Astrocyte (in vitro differentiated cells and primary cell): ENCODE measurements at regions not wholly inside any gene's neighbourhood (a gene's known extent, or its start where the extent isn't known, plus 50 kb on each side); places are given as distances from the start of the nearest gene placed in this dataset.

Source experiments
- DNase-seq: peaks from one replicate; pipeline ENCODE4 v3.0.0-alpha.2; 2010; ENCODE audit warnings: low read depth
- FAIRE-seq: peaks from 2 replicates; lab custom pipeline; 2011; peaks lifted over from hg19 to GRCh38; lab: Jason Lieb, UNC
- H2AFZ ChIP-seq: 2 replicates; pipeline ENCODE4 v1.6.0; 2012; ENCODE audit warnings: low read depth, low read length, inconsistent platforms
- H3K27ac ChIP-seq: 2 replicates; pipeline ENCODE4 v1.5.1; 2011; ENCODE audit warnings: low read depth, low read length, inconsistent platforms
- H3K27me3 ChIP-seq: 2 replicates; pipeline ENCODE4 v1.6.0; 2011; ENCODE audit warnings: low read length, inconsistent platforms; ENCODE audit not compliant: insufficient read depth
- H3K36me3 ChIP-seq: 2 replicates; pipeline ENCODE4 v1.5.1; 2011; ENCODE audit warnings: low read length, inconsistent platforms; ENCODE audit not compliant: insufficient read depth
- H3K4me1 ChIP-seq: 2 replicates; pipeline ENCODE4 v1.5.1; 2011; ENCODE audit warnings: low read length, inconsistent platforms; ENCODE audit not compliant: insufficient read depth
- H3K4me2 ChIP-seq: 2 replicates; pipeline ENCODE4 v1.6.0; 2012; ENCODE audit warnings: low read length, inconsistent platforms
- H3K4me3 ChIP-seq: 2 replicates; pipeline ENCODE4 v1.5.1; 2011; ENCODE audit warnings: low read depth, mild to moderate bottlenecking, low read length, inconsistent platforms; ENCODE audit not compliant: insufficient read depth
- H3K79me2 ChIP-seq: 2 replicates; pipeline ENCODE4 v1.6.0; 2012; ENCODE audit warnings: mild to moderate bottlenecking, low read length, inconsistent platforms; ENCODE audit not compliant: insufficient read depth
- H3K9ac ChIP-seq: 2 replicates; pipeline ENCODE4 v1.6.0; 2012; ENCODE audit warnings: mild to moderate bottlenecking, low read length, inconsistent platforms
- H3K9me3 ChIP-seq: 2 replicates; pipeline ENCODE4 v1.5.1; 2012; ENCODE audit warnings: low read depth, mild to moderate bottlenecking, low read length, inconsistent platforms; ENCODE audit not compliant: insufficient read depth
- H4K20me1 ChIP-seq: 2 replicates; pipeline ENCODE4 v1.6.0; 2012; ENCODE audit warnings: low read length, inconsistent platforms; ENCODE audit not compliant: insufficient read depth
- H3K27ac Mint-ChIP-seq: one replicate; pipeline ENCODE4 v1.8.0; 2021; ENCODE audit warnings: mild to moderate bottlenecking, mixed read lengths; ENCODE audit not compliant: unreplicated experiment
- H3K27me3 Mint-ChIP-seq: one replicate; pipeline ENCODE4 v1.8.0; 2021; ENCODE audit warnings: low read depth, mixed read lengths; ENCODE audit not compliant: unreplicated experiment
- H3K36me3 Mint-ChIP-seq: one replicate; pipeline ENCODE4 v1.8.0; 2021; ENCODE audit warnings: low read depth, mixed read lengths; ENCODE audit not compliant: unreplicated experiment
- H3K4me1 Mint-ChIP-seq: one replicate; pipeline ENCODE4 v1.8.0; 2021; ENCODE audit warnings: low read depth, mixed read lengths; ENCODE audit not compliant: unreplicated experiment
- H3K4me3 Mint-ChIP-seq: one replicate; pipeline ENCODE4 v1.8.0; 2021; ENCODE audit warnings: mild to moderate bottlenecking, moderate library complexity, mixed read lengths; ENCODE audit not compliant: unreplicated experiment
- H3K9me3 Mint-ChIP-seq: one replicate; pipeline ENCODE4 v1.8.0; 2021; ENCODE audit warnings: mild to moderate bottlenecking, mixed read lengths; ENCODE audit not compliant: unreplicated experiment
- CTCF ChIP-seq: IDR thresholded peaks from 2 replicates; pipeline ENCODE4 v1.5.1; 2011; ENCODE audit warnings: low read depth, mild to moderate bottlenecking, inconsistent platforms, low read length, moderate library complexity; ENCODE audit not compliant: insufficient read depth
- EZH2 ChIP-seq: IDR thresholded peaks from 2 replicates; pipeline ENCODE4 v1.6.1; 2012; ENCODE audit warnings: mild to moderate bottlenecking, low read length, inconsistent platforms; ENCODE audit not compliant: insufficient read depth

GRCh38 chr16:7990626-7991260 lies 599.6 kb downstream of the TMEM114 start:
- Histone ChIP-seq H3K9me3 (peaks cover 5% of the 10 kb centered on the region), H4K20me1 (no peaks in the 10 kb centered on the region), H3K4me2 (no peak overlapping the region), H3K4me1 (no peaks in the 10 kb centered on the region), H3K27ac (no peak overlapping the region), H2AFZ (no peak overlapping the region), H3K36me3 (no peaks in the 10 kb centered on the region), H3K79me2 (no peaks in the 10 kb centered on the region), H3K9ac (no peak overlapping the region), H3K4me3 (no peak overlapping the region), H3K27me3 (no peaks in the 10 kb centered on the region)
- Mint-ChIP-seq H3K9me3 (no peaks in the 10 kb centered on the region), H3K27me3 (peaks cover 2% of the 10 kb centered on the region), H3K27ac (peak overlapping the region; percentile 38), H3K4me3 (no peak overlapping the region), H3K36me3 (no peaks in the 10 kb centered on the region), H3K4me1 (peaks cover 7% of the 10 kb centered on the region)
- no peak for FAIRE-seq
- no peak for TF ChIP-seq EZH2
- no peak for TF ChIP-seq CTCF
- DNase-seq = no peak

- TF ChIP-seq CTCF (no peak), EZH2 (no peak)
- Mint-ChIP-seq H3K36me3 (no peaks in the 10 kb centered on the region), H3K27me3 (no peaks in the 10 kb centered on the region), H3K9me3 (no peaks in the 10 kb centered on the region), H3K4me3 (no peak overlapping the region), H3K4me1 (peaks cover 6% of the 10 kb centered on the region), H3K27ac (no peak overlapping the region)
- Histone ChIP-seq H2AFZ (no peak overlapping the region), H4K20me1 (no peaks in the 10 kb centered on the region), H3K36me3 (no peaks in the 10 kb centered on the region), H3K79me2 (no peaks in the 10 kb centered on the region), H3K4me1 (no peaks in the 10 kb centered on the region), H3K27me3 (no peaks in the 10 kb centered on the region), H3K9me3 (peaks cover 2% of the 10 kb centered on the region), H3K9ac (no peak overlapping the region), H3K4me2 (no peak overlapping the region), H3K4me3 (no peak overlapping the region), H3K27ac (no peak overlapping the region)
- DNase-seq (no peak), FAIRE-seq (no peak)
These were observed 606.6 kb downstream of the TMEM114 start for GRCh38 chr16:7983676-7984075.

GRCh38 chr16:7980133-7980483 lies 610.2 kb downstream of the TMEM114 start:
- H3K4me1 Mint-ChIP-seq = peaks cover 6% of the 10 kb centered on the region
- H3K27ac Mint-ChIP-seq = no peak overlapping the region
- H3K9me3 ChIP-seq = no peaks in the 10 kb centered on the region
- DNase-seq = no peak
- no peaks in the 10 kb centered on the region for H3K79me2 ChIP-seq
- FAIRE-seq = no peak
- no peaks in the 10 kb centered on the region for H3K9me3 Mint-ChIP-seq
- no peak overlapping the region for H3K4me3 Mint-ChIP-seq
- no peaks in the 10 kb centered on the region for H3K36me3 Mint-ChIP-seq
- H3K4me3 ChIP-seq = no peak overlapping the region
- H3K27ac ChIP-seq = no peak overlapping the region
- H3K9ac ChIP-seq = no peak overlapping the region
- H3K4me2 ChIP-seq = no peak overlapping the region
- H3K4me1 ChIP-seq = no peaks in the 10 kb centered on the region
- no peak for TF ChIP-seq EZH2
- TF ChIP-seq CTCF = no peak
- H3K27me3 ChIP-seq = no peaks in the 10 kb centered on the region
- no peak overlapping the region for H2AFZ ChIP-seq
- no peaks in the 10 kb centered on the region for H3K36me3 ChIP-seq
- H3K27me3 Mint-ChIP-seq = no peaks in the 10 kb centered on the region
- no peaks in the 10 kb centered on the region for H4K20me1 ChIP-seq
